Epithelial cell of esophagus (primary cell): ENCODE measurements at regions not wholly inside any gene's neighbourhood (a gene's known extent, or its start where the extent isn't known, plus 50 kb on each side); places are given as distances from the start of the nearest gene placed in this dataset.

ENCODE experiments used
- DNase-seq: peaks from one replicate; pipeline ENCODE4 v3.0.0; 2010; ENCODE audit warnings: low read depth
- H3K4me3 ChIP-seq: 2 replicates; pipeline ENCODE4 v1.5.1; 2011; ENCODE audit warnings: mild to moderate bottlenecking, low read length, control low read depth
- CTCF ChIP-seq: IDR thresholded peaks from 2 replicates; pipeline ENCODE4 v1.5.1; 2011; ENCODE audit warnings: low read depth, mild to moderate bottlenecking, low read length, control low read depth, inconsistent platforms; ENCODE audit not compliant: insufficient read depth; ENCODE audit errors: missing control alignments

- H3K4me3 ChIP-seq: no peak overlapping the region
- TF ChIP-seq CTCF: no peak
- DNase-seq: no peak
Measured at GRCh38 chr12:25842254-25842653, 116.2 kb upstream of the RASSF8 start.

- no peak for DNase-seq
- H3K4me3 ChIP-seq: no peak overlapping the region
- no peak for TF ChIP-seq CTCF
Measured at GRCh38 chr12:25843976-25844375, 114.5 kb upstream of the RASSF8 start.

- TF ChIP-seq CTCF: no peak
- DNase-seq: no peak
- H3K4me3 ChIP-seq: no peak overlapping the region
Measured at GRCh38 chr12:25845415-25845814, 113.1 kb upstream of the RASSF8 start.

GRCh38 chr12:25852792-25853191 lies 105.7 kb upstream of the RASSF8 start:
- peak; percentile 13 for DNase-seq
- TF ChIP-seq CTCF: no peak
- H3K4me3 ChIP-seq: no peak overlapping the region

- TF ChIP-seq CTCF: no peak
- no peak for DNase-seq
- no peak overlapping the region for H3K4me3 ChIP-seq
Measured at GRCh38 chr12:25853316-25854095, 105.0 kb upstream of the RASSF8 start.

- no peak overlapping the region for H3K4me3 ChIP-seq
- TF ChIP-seq CTCF: no peak
- peak; percentile 69 for DNase-seq
Measured at GRCh38 chr12:25854991-25855390, 103.5 kb upstream of the RASSF8 start.

GRCh38 chr12:25855716-25856115 lies 102.8 kb upstream of the RASSF8 start:
- TF ChIP-seq CTCF: no peak
- peak; percentile 9 for DNase-seq
- H3K4me3 ChIP-seq: no peak overlapping the region
